ENCODE measurements at regions not wholly inside any gene's neighbourhood (a gene's known extent, or its start where the extent isn't known, plus 50 kb on each side); places are given as distances from the start of the nearest gene placed in this dataset.

DNA sequence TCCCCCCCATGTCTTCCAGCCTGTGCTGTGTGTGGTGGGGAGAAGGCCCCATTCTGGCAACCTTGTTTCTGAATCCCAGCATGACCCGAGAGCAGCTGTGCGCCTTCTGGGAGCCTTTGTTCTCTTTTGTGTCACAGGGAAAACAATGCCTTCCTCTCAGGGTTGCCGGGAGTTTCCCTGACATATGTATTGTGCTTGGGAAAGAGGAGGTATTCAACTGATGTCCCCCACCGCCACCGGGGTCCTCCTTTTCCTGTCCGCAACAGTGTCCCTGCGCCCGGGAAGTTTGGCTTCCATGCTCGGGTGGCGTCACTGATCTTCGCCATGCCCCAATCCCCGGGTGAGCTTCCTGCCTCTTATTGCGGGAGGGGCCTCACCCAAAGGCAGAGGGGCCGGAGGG is 77.5 kb upstream of the ASB18 start:
- TF ChIP-seq POLR2A (IDR thresholded peaks at IDR 0.05): no peak
- TF ChIP-seq, protein P1, sequence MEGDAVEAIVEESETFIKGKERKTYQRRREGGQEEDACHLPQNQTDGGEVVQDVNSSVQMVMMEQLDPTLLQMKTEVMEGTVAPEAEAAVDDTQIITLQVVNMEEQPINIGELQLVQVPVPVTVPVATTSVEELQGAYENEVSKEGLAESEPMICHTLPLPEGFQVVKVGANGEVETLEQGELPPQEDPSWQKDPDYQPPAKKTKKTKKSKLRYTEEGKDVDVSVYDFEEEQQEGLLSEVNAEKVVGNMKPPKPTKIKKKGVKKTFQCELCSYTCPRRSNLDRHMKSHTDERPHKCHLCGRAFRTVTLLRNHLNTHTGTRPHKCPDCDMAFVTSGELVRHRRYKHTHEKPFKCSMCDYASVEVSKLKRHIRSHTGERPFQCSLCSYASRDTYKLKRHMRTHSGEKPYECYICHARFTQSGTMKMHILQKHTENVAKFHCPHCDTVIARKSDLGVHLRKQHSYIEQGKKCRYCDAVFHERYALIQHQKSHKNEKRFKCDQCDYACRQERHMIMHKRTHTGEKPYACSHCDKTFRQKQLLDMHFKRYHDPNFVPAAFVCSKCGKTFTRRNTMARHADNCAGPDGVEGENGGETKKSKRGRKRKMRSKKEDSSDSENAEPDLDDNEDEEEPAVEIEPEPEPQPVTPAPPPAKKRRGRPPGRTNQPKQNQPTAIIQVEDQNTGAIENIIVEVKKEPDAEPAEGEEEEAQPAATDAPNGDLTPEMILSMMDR (IDR thresholded peaks at IDR 0.05): no peak

Data from uterus (tissue), 2 donors.